Activated CD8-positive, alpha-beta T cell treated with anti-CD3 and anti-CD28 coated beads for 36 hours (primary cell): ENCODE measurements at regions not wholly inside any gene's neighbourhood (a gene's known extent, or its start where the extent isn't known, plus 50 kb on each side); places are given as distances from the start of the nearest gene placed in this dataset.
"Not testable (repeated sequence)": the region's sequence is repeated elsewhere in the genome, so short reads cannot be mapped to it uniquely, and the experiment has no call there.

Experiments
- ATAC-seq: fragments of 200-7000 bp; cut with Tn5 transposase; one replicate; pipeline ENCODE4 v1.10.0; 2021; ENCODE audit warnings: mild to moderate bottlenecking, moderate library complexity
- CTCF ChIA-PET: fragments of 350-600 bp; sonication (Branson Sonifier 250); formaldehyde crosslinking; loops from one replicate; lab custom pipeline; 2021; ENCODE audit warnings: antibody characterized with exemption; lab: Charles Lee
- POLR2A ChIA-PET: fragments of 350-600 bp; sonication (Branson Sonifier 250); formaldehyde crosslinking; loops from one replicate; lab custom pipeline; 2021; ENCODE audit warnings: antibody characterized with exemption; lab: Charles Lee
- DNase-seq: peaks from one replicate; pipeline ENCODE4 v3.0.0-alpha.2; 2020
- H3K27ac Mint-ChIP-seq: one replicate; pipeline ENCODE4 v1.8.0; 2021; ENCODE audit warnings: mild to moderate bottlenecking, mixed read lengths
- H3K27me3 Mint-ChIP-seq: one replicate; pipeline ENCODE4 v1.8.0; 2021; ENCODE audit warnings: mixed read lengths
- H3K36me3 Mint-ChIP-seq: one replicate; pipeline ENCODE4 v1.8.0; 2021; ENCODE audit warnings: low read depth, mixed read lengths
- H3K4me1 Mint-ChIP-seq: one replicate; pipeline ENCODE4 v1.8.0; 2021; ENCODE audit warnings: low read depth, mixed read lengths
- H3K4me3 Mint-ChIP-seq: one replicate; pipeline ENCODE4 v1.8.0; 2021; ENCODE audit warnings: mild to moderate bottlenecking, moderate library complexity, mixed read lengths
- H3K9me3 Mint-ChIP-seq: one replicate; pipeline ENCODE4 v1.8.0; 2021; ENCODE audit warnings: mixed read lengths
- intact Hi-C: fragments of 100-400 bp; cut with micrococcal nuclease; formaldehyde crosslinking; loops from one replicate; pipeline ENCODE4 v1.10.0; 2022
- TF ChIP-seq, protein P1 (sequence below): fragments of 200-600 bp; IDR thresholded peaks from one replicate; pipeline ENCODE4 v1.8.0; 2022; ENCODE audit warnings: antibody characterized with exemption, mild to moderate bottlenecking

DNA sequence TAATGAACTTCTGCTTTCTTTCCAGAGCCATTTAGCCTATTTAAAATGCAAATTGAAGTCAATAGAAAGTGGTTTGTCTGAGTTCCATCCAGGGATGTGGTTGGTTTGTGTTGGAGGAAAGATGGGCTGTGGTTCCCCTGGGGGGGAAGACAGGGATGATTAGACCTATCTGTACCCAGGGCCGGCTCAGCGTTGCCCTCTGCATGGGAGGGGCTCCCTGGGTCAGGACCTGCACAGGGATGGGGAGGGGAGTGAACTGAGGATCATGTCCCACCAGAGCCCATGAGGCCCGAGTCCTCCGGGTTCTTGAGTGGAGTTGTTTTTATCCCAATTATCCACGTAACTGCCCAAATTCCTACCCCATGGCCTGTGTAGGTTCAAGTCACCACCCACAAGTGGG, 76.9 kb upstream of the SFSWAP start:
- ATAC-seq (no peak), DNase-seq (no peak)
- Mint-ChIP-seq H3K9me3 (no peaks in the 10 kb centered on the region), H3K27ac (no peak overlapping the region), H3K4me3 (no peak overlapping the region), H3K4me1 (no peaks in the 10 kb centered on the region), H3K27me3 (peaks cover 14% of the 10 kb centered on the region), H3K36me3 (no peaks in the 10 kb centered on the region)
- CTCF ChIA-PET = no interaction called here
- intact Hi-C loops = no loop called here
- TF ChIP-seq, protein P1, sequence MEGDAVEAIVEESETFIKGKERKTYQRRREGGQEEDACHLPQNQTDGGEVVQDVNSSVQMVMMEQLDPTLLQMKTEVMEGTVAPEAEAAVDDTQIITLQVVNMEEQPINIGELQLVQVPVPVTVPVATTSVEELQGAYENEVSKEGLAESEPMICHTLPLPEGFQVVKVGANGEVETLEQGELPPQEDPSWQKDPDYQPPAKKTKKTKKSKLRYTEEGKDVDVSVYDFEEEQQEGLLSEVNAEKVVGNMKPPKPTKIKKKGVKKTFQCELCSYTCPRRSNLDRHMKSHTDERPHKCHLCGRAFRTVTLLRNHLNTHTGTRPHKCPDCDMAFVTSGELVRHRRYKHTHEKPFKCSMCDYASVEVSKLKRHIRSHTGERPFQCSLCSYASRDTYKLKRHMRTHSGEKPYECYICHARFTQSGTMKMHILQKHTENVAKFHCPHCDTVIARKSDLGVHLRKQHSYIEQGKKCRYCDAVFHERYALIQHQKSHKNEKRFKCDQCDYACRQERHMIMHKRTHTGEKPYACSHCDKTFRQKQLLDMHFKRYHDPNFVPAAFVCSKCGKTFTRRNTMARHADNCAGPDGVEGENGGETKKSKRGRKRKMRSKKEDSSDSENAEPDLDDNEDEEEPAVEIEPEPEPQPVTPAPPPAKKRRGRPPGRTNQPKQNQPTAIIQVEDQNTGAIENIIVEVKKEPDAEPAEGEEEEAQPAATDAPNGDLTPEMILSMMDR = no peak
- POLR2A ChIA-PET = no interaction called here

GRCh38 chr12:131635012-131635411, 75.9 kb upstream of the SFSWAP start:
- ATAC-seq, DNase-seq, H3K36me3 Mint-ChIP-seq, CTCF ChIA-PET, H3K9me3 Mint-ChIP-seq, H3K4me3 Mint-ChIP-seq, H3K27ac Mint-ChIP-seq, intact Hi-C loops, H3K4me1 Mint-ChIP-seq, POLR2A ChIA-PET: not testable (repeated sequence)
- peaks cover 14% of the 10 kb centered on the region for H3K27me3 Mint-ChIP-seq

DNA sequence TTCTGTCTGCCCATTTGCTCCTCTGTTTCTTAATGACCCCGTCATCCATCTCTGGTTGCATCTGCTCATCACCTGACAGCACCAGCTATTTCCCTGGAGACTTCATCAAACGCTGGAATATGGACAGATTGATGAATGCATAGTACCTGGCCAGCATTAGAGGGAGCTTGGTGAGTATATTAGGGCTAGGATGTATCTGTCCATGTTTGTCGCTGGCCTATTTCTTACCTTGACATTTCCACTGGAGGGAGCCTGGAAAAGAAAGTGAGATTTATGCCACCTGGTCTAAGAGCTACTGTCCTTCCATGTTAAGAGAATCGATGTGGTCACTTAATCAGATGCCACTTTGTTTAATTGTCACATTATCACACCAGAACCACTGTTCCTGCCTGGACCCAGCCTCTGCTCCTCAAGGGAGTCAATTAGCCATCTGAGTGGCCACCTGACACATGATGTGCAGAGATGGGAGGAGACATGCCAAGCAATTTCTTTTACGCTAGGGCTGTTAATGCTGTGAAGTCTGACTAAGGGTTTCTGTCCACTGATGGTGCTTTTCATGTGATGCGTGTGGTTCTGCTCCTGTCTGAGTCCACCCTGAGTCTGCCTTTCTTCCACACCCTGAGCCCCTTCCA, 75.3 kb upstream of the SFSWAP start:
- no peaks in the 10 kb centered on the region for H3K4me1 Mint-ChIP-seq
- H3K36me3 Mint-ChIP-seq = no peaks in the 10 kb centered on the region
- intact Hi-C loops = no loop called here
- DNase-seq (no peak), ATAC-seq (no peak)
- H3K9me3 Mint-ChIP-seq = no peaks in the 10 kb centered on the region
- POLR2A ChIA-PET = no interaction called here
- no peak overlapping the region for H3K4me3 Mint-ChIP-seq
- TF ChIP-seq, protein P1 = no peak
- peaks cover 14% of the 10 kb centered on the region for H3K27me3 Mint-ChIP-seq
- no peak overlapping the region for H3K27ac Mint-ChIP-seq
- CTCF ChIA-PET = no interaction called here

- TF ChIP-seq, protein P1 = no peak
- ChIA-PET CTCF (no interaction called here), POLR2A (no interaction called here)
- Mint-ChIP-seq H3K9me3 (no peaks in the 10 kb centered on the region), H3K27ac (no peak overlapping the region), H3K4me1 (no peaks in the 10 kb centered on the region), H3K27me3 (peaks cover 14% of the 10 kb centered on the region), H3K4me3 (no peak overlapping the region), H3K36me3 (no peaks in the 10 kb centered on the region)
- DNase-seq (no peak), ATAC-seq (no peak)
- intact Hi-C loops = no loop called here
These were observed 74.6 kb upstream of the SFSWAP start for GRCh38 chr12:131636266-131636665.

DNA sequence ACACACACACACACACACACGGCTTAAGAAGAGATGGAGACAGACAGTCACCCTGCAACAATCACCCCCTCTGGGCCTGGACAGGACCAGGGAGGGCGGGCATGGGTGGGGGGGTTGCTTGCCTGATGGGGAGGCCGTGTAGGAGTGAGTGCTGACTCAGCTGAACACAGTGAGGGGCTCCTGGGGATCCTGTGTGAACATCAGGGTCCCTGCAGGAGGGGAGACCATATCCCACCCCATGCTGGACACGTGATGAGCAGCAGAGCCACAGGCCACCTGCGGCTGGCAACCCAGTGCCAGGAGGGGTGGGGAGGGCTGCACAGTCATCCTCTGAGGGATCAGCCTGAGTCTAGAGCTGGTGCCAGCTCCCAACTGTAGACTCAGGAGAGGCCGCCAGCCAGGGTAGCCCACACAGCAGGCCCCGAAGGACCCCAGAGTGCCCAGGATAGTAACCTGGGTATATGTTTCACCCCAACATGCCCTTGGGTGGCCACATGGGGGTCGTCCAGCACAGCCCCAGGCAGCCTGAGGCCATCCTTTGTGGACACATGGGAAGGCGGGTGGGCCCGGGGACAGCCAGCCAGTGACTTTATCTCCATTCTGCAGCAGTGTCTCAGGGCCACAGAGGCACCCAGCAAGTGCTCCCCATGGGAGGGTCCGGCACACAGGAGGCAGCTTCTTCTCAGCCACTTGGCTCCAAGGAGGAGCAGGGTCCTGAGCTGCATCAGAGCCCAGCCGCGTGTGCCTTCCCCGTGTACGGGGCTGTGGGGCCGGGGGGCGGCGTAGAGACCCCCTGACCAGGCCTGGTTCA, 73.7 kb upstream of the SFSWAP start:
- Mint-ChIP-seq H3K27me3 (peaks cover 14% of the 10 kb centered on the region), H3K27ac (no peak overlapping the region), H3K36me3 (no peaks in the 10 kb centered on the region), H3K4me1 (no peaks in the 10 kb centered on the region), H3K9me3 (no peaks in the 10 kb centered on the region), H3K4me3 (no peak overlapping the region)
- DNase-seq (no peak), ATAC-seq (no peak)
- TF ChIP-seq, protein P1 = no peak
- CTCF ChIA-PET = no interaction called here
- intact Hi-C loops = no loop called here
- POLR2A ChIA-PET = no interaction called here
